Cardiac muscle cell (in vitro differentiated cells and primary cell): ENCODE measurements at regions not wholly inside any gene's neighbourhood (a gene's known extent, or its start where the extent isn't known, plus 50 kb on each side); places are given as distances from the start of the nearest gene placed in this dataset.

Source experiments
- DNase-seq, 2 donors: peaks; one replicate each; pipeline versions ENCODE4 v3.0.0 to v3.0.0-alpha.2; 2010 to 2017; ENCODE audit warnings: low read depth in 1 of 2, low spot score in 1 of 2
- H3K27ac ChIP-seq: fragments of 200-600 bp; sonication (generic); 2 replicates; pipeline ENCODE4 v1.5.1; 2016
- H3K27me3 ChIP-seq: fragments of 200-600 bp; sonication (generic); 2 replicates; pipeline ENCODE4 v1.6.0; 2016; ENCODE audit warnings: control low read depth
- H3K36me3 ChIP-seq: fragments of 200-600 bp; sonication (generic); 2 replicates; pipeline ENCODE4 v1.5.1; 2016; ENCODE audit warnings: control low read depth
- H3K4me1 ChIP-seq: fragments of 200-600 bp; sonication (generic); 2 replicates; pipeline ENCODE4 v1.8.1; 2017; ENCODE audit warnings: low read depth, mild to moderate bottlenecking, mixed run types
- H3K4me3 ChIP-seq: fragments of 200-600 bp; sonication (generic); 2 replicates; pipeline ENCODE4 v1.5.1; 2016; ENCODE audit warnings: mild to moderate bottlenecking
- H3K9me3 ChIP-seq: fragments of 200-600 bp; sonication (generic); 2 replicates; pipeline ENCODE4 v1.5.1; 2017; ENCODE audit warnings: low read depth, mild to moderate bottlenecking, control low read depth
- CTCF ChIP-seq: IDR thresholded peaks from 2 replicates; pipeline ENCODE4 v1.5.1; 2012; ENCODE audit warnings: low read depth, mild to moderate bottlenecking, low read length

GRCh38 chr20:50292079-50292590 is 101.5 kb downstream of the CEBPB start:
- Histone ChIP-seq H3K9me3 (no peaks in the 10 kb centered on the region), H3K27ac (no peak overlapping the region), H3K4me3 (no peak overlapping the region), H3K4me1 (no peaks in the 10 kb centered on the region), H3K27me3 (no peaks in the 10 kb centered on the region), H3K36me3 (no peaks in the 10 kb centered on the region)
- no peak for TF ChIP-seq CTCF
- no peak for DNase-seq

DNA sequence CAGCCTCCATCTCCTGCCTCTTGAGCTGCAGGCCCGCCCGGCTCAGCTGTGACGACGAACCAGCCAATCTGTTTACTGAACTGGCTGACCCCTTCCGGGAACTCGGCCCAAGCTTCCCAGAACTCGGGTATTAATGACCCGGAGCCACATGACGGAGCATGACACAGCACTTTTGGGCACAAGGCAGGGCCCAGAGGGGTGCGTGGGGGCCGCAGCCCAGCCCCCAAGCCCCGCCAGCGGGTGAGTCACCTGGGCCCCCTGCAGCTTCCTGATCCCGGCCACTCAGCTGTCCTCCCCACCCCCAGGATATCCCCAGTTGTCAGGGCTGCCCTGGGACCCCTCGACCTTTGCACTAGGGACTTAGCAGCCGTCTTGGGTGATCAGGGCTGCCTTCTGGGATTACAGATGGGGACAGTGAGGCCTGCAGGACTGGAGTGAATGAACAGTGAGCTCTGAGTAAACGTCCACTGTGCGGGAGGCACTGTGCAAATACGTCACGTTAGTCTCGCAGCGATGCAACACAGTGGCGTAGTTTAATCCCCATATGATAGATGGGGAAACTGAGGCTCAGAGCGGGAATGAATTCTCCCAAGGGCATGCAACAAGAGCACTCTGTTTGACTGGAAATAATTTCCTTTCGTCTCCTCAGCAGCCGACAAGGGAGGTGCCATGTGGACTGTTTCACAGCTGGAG is 102.1 kb downstream of the CEBPB start:
- no peaks in the 10 kb centered on the region for H3K4me1 ChIP-seq
- TF ChIP-seq CTCF, result no peak
- no peaks in the 10 kb centered on the region for H3K36me3 ChIP-seq
- DNase-seq, result peak in 1 of 2 donors; percentile 97
- no peaks in the 10 kb centered on the region for H3K27me3 ChIP-seq
- H3K9me3 ChIP-seq, result no peaks in the 10 kb centered on the region
- H3K27ac ChIP-seq, result no peak overlapping the region
- H3K4me3 ChIP-seq, result no peak overlapping the region

DNA sequence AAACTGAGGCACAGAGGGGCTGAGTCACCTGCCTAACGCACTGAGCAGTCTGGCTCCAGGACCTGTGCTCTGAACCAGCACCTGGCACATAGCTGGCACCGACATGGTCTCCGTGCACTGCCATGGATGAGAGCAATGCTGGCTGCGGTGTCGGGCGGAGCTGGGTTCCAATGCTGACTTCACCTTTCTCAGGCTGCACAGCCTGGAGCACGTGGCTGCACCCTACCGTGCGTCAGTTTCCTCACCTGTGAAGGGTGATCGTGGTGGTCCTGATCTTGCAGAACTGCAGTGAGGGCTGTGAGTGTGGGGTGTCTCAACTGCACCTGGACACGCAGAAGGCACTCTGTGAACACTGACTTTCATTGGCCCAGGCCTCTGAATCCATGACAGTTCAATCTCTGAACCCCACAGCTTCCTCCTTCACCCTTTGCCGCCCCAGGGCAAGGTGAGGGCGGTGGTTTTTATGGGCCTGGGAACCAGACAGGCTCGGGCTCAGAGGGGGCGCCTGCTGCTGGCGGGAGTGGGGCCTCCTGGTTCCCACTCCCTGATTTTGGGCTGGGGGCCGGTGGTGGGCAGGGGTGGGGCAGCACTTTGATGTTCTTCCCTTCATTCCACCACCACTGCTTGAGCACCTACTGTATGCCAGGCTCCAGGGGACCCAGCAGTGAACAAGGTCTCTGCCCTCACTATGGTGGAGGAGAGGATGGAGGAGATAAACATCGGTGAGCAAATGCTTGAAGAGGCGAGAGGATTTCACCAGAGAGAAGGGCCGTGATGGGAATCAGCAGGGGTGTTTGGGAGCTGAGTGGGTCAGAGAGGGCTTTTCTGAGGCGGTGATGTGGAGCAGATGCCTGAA is 102.9 kb downstream of the CEBPB start:
- H3K4me3 ChIP-seq, result no peak overlapping the region
- H3K9me3 ChIP-seq, result no peaks in the 10 kb centered on the region
- H3K27ac ChIP-seq, result no peak overlapping the region
- H3K27me3 ChIP-seq, result no peaks in the 10 kb centered on the region
- TF ChIP-seq CTCF, result no peak
- H3K4me1 ChIP-seq, result no peaks in the 10 kb centered on the region
- H3K36me3 ChIP-seq, result no peaks in the 10 kb centered on the region
- DNase-seq, result no peak

DNA sequence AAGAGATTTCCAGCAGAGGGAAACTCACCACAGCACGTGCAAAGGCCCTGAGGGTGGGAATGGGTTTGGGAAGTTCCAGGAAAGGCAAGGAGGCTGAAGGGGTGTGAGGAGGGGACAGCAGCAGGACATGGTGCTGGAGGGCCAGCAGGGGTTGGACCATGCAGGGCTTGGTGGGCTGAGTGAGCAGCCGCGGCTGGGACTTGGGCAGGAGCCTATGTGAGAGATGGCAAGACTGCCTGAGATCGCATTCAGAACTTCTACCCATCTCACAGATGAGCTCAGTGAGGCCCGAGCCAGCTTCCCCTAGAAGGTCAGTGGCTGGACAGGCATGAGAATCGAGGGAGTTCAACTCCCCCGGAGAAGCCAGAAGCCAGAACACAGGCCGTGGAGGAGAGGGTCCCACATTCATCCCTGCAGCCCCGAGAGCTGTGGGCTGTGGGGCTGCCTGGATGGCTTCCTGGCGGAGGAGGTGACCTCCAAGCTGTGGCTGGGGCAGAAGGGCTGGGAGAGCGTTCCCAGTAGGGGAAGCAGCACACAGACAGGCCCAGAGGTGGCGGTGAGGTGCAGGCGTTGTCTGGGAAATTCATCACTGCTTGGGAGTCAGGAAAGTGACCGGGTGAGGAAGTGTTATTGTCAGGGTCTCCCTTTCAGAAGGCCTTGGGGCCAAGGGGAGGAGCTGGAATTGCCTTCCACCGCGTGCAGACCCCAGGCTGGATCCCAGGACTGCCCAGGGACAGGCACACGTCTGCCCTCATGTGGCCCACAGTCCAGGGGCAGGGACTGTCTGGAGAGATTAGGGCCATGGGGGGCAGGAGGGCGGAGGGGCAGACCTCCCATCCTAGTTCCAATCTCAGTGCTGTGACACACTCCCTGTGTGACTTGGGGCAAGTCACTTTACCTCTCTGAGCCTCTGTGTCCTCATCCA is 103.8 kb downstream of the CEBPB start:
- Histone ChIP-seq H3K4me1 (no peaks in the 10 kb centered on the region), H3K27ac (no peak overlapping the region), H3K27me3 (no peaks in the 10 kb centered on the region), H3K4me3 (no peak overlapping the region), H3K9me3 (no peaks in the 10 kb centered on the region), H3K36me3 (no peaks in the 10 kb centered on the region)
- TF ChIP-seq CTCF, result peak; percentile 7
- DNase-seq, result no peak

GRCh38 chr20:50295345-50295744 is 104.7 kb downstream of the CEBPB start:
- no peak for TF ChIP-seq CTCF
- no peak overlapping the region for H3K27ac ChIP-seq
- H3K4me1 ChIP-seq, result no peaks in the 10 kb centered on the region
- H3K4me3 ChIP-seq, result no peak overlapping the region
- no peaks in the 10 kb centered on the region for H3K9me3 ChIP-seq
- no peak for DNase-seq
- H3K36me3 ChIP-seq, result no peaks in the 10 kb centered on the region
- no peaks in the 10 kb centered on the region for H3K27me3 ChIP-seq
